GM12872 (cell line): ENCODE measurements at regions not wholly inside any gene's neighbourhood (a gene's known extent, or its start where the extent isn't known, plus 50 kb on each side); places are given as distances from the start of the nearest gene placed in this dataset.

Experiments
- TF ChIP-seq, protein P1 (sequence below): IDR thresholded peaks from 3 replicates; pipeline ENCODE4 v1.5.1; 2011; ENCODE audit warnings: low read depth, mild to moderate bottlenecking, low read length, moderate library complexity; ENCODE audit not compliant: insufficient read depth

DNA sequence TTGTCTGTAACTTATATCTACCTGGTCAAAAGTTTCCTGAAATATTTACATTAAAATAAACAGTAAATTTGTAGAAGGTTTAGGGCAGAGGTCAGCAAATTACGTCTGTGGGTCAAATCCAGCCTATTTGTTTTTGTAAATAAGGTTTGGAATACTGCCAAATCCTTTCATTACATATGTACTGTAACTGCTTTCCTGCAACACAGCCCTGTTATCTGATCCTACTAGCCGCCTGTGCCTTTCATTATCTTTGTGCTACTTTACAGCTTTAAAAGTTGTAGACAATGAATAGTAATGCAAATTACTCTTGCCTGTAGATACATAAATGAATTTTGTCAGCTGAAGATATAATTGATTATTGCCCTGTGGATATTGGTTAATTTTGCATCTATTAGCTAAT, 369.6 kb upstream of the SLC7A11 start:
- TF ChIP-seq, protein P1, sequence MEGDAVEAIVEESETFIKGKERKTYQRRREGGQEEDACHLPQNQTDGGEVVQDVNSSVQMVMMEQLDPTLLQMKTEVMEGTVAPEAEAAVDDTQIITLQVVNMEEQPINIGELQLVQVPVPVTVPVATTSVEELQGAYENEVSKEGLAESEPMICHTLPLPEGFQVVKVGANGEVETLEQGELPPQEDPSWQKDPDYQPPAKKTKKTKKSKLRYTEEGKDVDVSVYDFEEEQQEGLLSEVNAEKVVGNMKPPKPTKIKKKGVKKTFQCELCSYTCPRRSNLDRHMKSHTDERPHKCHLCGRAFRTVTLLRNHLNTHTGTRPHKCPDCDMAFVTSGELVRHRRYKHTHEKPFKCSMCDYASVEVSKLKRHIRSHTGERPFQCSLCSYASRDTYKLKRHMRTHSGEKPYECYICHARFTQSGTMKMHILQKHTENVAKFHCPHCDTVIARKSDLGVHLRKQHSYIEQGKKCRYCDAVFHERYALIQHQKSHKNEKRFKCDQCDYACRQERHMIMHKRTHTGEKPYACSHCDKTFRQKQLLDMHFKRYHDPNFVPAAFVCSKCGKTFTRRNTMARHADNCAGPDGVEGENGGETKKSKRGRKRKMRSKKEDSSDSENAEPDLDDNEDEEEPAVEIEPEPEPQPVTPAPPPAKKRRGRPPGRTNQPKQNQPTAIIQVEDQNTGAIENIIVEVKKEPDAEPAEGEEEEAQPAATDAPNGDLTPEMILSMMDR = no peak

DNA sequence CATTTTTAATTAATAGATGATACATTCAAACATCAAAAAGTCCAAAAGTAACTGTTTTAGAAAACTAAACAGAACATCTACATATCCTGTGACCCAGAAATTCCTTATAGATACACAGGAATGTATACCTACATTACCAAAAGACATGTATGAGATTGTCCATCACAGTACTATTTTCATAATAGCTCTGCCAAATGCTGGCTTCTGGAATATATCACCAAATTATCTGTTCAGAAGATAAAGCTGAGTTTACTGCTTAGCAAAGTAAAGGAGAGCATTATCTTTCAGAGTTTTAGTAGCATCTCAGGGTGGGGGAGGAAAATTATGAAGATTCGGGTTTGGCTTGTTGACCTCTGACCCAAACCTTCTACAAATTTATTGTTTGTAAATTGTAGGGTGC, 368.9 kb upstream of the SLC7A11 start:
- TF ChIP-seq, protein P1 = no peak

DNA sequence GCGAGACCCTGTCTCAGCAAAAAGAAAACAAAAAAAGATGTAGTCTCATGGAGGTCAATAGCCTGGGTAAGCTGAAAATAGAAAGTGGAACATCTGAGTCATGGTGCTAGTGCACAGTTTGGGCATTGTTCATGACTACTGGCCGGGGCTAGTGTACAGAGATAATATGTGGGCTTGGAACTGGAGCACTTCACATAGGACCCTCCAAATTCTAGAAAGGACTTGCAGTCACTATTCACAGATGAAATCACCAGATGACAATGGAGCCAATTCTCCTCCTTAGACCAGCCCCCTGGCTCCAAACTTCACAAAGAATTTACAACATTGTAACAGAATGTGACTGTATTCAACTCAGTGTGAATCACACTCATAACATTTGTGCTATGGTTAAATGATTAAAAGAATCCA, 367.8 kb upstream of the SLC7A11 start:
- TF ChIP-seq, protein P1 = no peak

DNA sequence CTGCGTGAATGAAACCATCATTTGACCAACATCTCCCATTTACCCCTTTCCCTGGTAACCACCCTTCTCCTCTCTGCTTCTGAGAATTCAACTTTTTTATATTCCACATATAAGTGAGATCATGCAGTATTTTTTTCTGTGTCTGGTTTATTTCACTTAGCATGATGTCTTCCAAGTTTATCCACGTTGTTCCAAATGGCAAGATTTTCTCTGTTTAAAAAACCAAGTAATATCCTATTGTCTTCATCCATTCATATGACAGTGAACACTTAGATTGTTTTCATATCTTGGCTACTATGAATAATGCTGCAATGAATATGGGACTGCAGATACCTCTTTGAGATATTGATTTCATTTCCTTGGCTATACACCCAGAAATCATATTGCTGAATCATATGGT, 362.4 kb upstream of the SLC7A11 start:
- TF ChIP-seq, protein P1 = no peak

DNA sequence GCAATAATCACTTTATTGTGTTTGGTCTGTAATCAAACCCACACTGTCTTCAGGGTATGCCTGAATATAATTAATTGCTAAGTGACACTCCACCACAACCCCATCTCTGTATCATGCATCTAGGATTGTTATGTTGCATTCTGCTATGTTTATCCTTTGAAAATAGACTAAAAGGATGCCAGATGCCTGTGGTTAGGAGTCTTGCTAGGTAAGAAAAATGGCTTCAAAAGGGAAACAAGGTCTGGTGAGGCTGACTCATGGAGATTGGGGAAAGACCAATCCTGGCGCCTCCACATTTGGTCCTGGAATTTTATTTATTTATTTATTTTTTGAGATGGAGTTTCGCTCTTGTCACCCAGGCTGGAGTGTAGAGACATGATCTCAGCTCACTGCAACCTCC, 360.5 kb upstream of the SLC7A11 start:
- TF ChIP-seq, protein P1 = no peak

DNA sequence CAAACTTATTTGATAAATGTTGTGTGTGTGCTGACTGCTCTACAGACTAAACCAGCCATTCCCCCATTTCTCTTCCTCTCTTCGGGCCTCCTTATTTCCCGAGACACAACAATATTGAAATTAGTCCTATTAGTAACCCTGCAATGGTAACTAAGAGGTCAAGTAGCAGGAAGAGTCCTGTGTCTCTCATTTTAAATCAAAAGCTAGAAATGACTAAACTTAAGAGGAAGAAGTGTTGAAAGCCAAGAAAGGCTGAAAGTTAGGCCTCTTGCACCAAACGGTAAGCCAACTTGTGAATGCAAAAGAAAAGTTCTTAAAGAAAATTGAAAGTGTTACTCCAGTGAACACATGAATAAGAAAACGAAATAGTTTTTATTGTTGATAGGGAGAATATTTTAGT, 357.8 kb upstream of the SLC7A11 start:
- TF ChIP-seq, protein P1 = no peak

DNA sequence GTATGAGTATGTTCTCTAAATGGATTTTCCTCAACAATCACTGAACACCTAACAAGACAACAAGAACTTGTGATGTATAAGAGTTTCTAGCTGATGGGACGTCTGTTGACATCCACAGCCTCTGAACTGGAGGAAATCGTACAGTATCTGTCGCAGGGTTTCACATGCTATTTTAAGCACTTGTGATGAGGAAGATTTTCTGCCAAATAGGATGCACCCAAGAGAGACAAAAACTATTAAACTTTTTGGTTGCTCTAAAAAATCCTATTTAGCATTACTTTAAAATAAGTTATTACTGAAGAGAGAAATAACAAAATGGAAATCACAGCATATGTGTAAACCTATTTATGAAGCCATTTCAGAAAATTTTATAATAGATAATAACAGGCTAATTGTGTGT, 356.1 kb upstream of the SLC7A11 start:
- TF ChIP-seq, protein P1 = no peak

DNA sequence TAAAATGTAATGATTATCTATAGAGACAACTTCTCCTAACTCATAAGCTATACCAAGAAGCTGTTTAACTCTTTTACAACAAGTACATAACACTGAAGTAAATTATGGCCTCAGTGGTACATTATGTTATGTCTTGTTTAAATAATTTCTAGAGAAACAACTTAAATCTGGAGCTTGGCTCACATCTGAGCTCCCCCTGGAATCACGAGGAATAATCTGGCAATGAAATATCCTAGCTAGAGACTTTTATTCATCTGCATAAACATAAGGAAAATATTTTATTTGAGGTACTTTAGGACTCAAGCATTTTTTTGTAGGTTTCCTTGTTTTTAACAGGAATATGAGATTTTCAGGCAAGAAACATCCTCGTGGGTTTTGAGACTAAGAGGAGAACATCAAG, 354.7 kb upstream of the SLC7A11 start:
- TF ChIP-seq, protein P1 = no peak
